ENCODE measurements at regions not wholly inside any gene's neighbourhood (a gene's known extent, or its start where the extent isn't known, plus 50 kb on each side); places are given as distances from the start of the nearest gene placed in this dataset.
"Not testable (repeated sequence)": the region's sequence is repeated elsewhere in the genome, so short reads cannot be mapped to it uniquely, and the experiment has no call there.

DNA sequence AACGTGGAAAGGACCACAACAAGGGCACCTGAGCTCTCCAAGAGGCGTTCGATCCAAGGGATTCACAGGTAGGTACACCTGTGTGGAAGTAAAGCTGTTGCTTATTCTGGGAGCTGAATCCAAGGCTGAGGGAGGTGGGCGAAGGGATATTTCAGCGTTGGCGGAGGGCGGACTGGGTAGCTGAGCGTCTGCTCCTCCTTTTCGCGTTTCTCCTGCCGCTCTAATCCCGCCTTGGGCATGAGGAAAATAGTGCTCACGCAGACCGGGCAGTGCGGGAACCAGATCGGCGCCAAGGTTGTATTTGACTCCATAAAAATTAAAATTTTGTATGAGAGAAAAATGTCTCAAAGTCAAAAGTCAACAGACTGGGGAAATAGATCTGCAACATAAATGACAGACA is 3966.2 kb upstream of the OR11H1 start:
- not testable (repeated sequence) for H3K27me3 ChIP-seq (ENCODE audit: control insufficient read depth, insufficient read depth, low read length); H3K27ac ChIP-seq (ENCODE audit: low read length); H3K36me3 ChIP-seq (ENCODE audit: control insufficient read depth, low read depth, low read length); H3K4me1 ChIP-seq (ENCODE audit: control insufficient read depth, low read depth, low read length); H3K4me3 ChIP-seq (ENCODE audit: low read length); H3K9ac ChIP-seq (ENCODE audit: low read length)
- peaks cover 46% of the 10 kb centered on the region for H3K9me3 ChIP-seq (ENCODE audit: control insufficient read depth, low read depth, low read length)

DNA sequence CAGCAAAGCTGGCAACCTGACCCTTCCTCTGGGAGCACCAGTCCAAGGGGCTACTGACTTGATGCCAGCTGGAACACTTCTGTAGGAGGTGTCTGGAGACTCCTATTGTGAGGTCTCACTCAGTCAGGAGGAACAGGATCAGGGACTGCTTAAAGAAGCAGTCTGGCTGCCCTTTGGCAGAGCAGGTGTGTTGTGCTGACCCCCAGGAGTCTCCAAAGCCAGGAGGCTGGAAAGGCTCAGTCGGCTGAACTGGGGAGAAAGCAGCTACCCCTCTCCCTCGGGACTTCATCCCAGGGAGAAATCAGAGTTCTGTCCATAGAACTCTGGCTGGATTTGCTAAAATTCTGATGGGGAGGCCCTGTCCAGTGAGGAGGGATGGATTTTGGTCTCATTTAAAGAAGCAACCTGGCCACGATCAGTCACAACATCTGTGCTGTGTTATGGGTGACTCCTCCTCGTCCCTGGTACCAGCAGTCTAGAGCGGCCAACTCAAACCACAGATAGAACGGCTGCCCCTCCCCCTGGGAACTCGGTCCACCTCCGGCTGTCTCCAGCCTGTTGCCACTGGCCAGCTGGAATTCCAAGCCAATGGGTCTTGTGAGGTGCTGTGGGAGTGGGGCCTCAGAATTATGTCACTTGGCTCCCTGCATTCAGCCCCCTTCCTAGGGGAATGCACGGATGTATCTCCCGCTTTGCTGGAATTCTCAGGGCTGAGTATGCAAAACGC is 3959.0 kb upstream of the OR11H1 start:
- H3K27me3 ChIP-seq (ENCODE audit: control insufficient read depth, insufficient read depth, low read length); H3K27ac ChIP-seq (ENCODE audit: low read length); H3K4me1 ChIP-seq (ENCODE audit: control insufficient read depth, low read depth, low read length); H3K4me3 ChIP-seq (ENCODE audit: low read length); H3K36me3 ChIP-seq (ENCODE audit: control insufficient read depth, low read depth, low read length); H3K9ac ChIP-seq (ENCODE audit: low read length): not testable (repeated sequence)
- H3K9me3 ChIP-seq (ENCODE audit: control insufficient read depth, low read depth, low read length), result peaks cover 87% of the 10 kb centered on the region

DNA sequence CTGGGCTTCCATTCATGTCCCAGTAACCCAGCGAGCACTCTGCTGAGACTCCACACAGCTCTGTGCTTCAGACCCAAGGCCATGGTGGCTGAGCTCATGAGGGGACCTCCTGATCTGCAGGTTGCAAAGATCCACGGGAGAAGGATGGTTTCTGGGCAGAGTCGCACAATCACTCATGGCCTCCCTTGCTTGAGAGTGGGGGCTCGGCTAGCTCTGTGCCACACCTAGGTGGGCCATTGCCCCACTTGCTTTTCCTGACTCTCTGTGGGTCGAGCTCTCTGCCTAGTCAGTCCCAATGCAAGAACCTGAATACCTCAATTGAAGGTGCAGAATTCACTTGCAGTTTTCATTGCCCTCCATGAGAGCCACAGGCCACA is 3958.4 kb upstream of the OR11H1 start:
- H3K27ac ChIP-seq (ENCODE audit: low read length); H3K27me3 ChIP-seq (ENCODE audit: control insufficient read depth, insufficient read depth, low read length); H3K4me1 ChIP-seq (ENCODE audit: control insufficient read depth, low read depth, low read length); H3K9ac ChIP-seq (ENCODE audit: low read length); H3K4me3 ChIP-seq (ENCODE audit: low read length); H3K36me3 ChIP-seq (ENCODE audit: control insufficient read depth, low read depth, low read length): not testable (repeated sequence)
- H3K9me3 ChIP-seq (ENCODE audit: control insufficient read depth, low read depth, low read length), result peaks cover 88% of the 10 kb centered on the region

DNA sequence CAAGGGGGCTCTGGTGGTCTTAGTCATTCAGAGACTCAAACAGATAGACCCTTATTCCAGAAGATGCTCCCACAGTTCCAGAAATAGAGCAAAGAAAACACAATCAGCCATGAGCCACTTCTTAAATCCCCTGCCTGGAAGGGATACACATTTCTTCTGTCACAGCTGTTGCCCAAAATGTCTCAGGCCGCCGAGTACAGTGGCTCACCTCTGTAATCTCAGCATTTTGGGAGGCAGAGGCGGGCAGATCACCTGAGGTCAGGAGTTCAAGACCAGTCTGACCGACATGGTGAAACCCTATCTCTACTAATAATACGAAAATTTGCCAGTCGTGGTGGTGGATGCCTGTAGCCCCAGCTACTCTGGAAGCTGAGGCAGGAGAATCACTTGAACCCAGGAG is 3954.8 kb upstream of the OR11H1 start:
- H3K4me1 ChIP-seq (ENCODE audit: control insufficient read depth, low read depth, low read length); H3K27me3 ChIP-seq (ENCODE audit: control insufficient read depth, insufficient read depth, low read length); H3K27ac ChIP-seq (ENCODE audit: low read length); H3K4me3 ChIP-seq (ENCODE audit: low read length); H3K9ac ChIP-seq (ENCODE audit: low read length); H3K36me3 ChIP-seq (ENCODE audit: control insufficient read depth, low read depth, low read length): not testable (repeated sequence)
- H3K9me3 ChIP-seq (ENCODE audit: control insufficient read depth, low read depth, low read length), result peaks cover 89% of the 10 kb centered on the region

DNA sequence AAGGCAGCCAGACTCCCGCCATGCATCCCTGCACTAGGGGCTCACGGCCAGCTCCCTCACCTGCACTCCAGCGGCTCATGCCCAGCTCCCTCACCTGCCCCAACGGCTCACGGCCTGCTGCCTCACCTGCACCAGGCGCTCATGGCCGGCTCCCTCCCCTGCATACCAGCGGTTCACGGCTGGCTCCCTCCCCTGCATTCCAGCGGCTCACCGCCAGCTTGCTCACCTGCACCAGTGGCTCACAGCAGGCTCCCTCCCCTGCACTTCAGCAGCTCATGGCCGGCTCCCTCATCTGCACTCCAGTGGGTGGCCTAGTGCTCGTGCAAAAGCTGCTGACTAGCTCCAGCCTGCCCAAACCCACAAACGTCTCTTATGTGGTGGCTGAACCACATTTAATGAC is 3953.8 kb upstream of the OR11H1 start:
- not testable (repeated sequence) for H3K9ac ChIP-seq (ENCODE audit: low read length); H3K4me3 ChIP-seq (ENCODE audit: low read length); H3K36me3 ChIP-seq (ENCODE audit: control insufficient read depth, low read depth, low read length); H3K27me3 ChIP-seq (ENCODE audit: control insufficient read depth, insufficient read depth, low read length); H3K4me1 ChIP-seq (ENCODE audit: control insufficient read depth, low read depth, low read length); H3K27ac ChIP-seq (ENCODE audit: low read length)
- H3K9me3 ChIP-seq (ENCODE audit: control insufficient read depth, low read depth, low read length), result peaks cover 89% of the 10 kb centered on the region

DNA sequence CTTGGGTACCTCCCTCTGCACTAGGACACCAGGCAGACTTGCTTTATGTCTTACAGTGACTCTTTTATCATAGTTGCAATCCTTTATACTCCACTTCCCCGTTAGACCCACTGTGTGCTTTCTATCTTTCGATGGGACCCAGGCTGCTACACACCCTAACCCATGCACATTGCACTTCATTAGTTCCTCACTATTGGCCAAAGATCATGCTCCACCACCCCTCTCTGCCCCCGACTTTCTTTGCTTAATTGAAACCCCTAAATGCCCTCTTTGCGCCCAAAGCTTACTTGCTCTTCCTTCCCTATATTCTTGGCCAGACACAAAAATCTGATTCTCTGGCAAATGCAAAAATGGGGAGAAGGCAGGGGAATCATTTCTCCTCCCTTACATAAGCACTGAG is 3953.3 kb upstream of the OR11H1 start:
- H3K4me1 ChIP-seq (ENCODE audit: control insufficient read depth, low read depth, low read length); H3K36me3 ChIP-seq (ENCODE audit: control insufficient read depth, low read depth, low read length); H3K4me3 ChIP-seq (ENCODE audit: low read length); H3K27ac ChIP-seq (ENCODE audit: low read length); H3K9ac ChIP-seq (ENCODE audit: low read length); H3K27me3 ChIP-seq (ENCODE audit: control insufficient read depth, insufficient read depth, low read length): not testable (repeated sequence)
- H3K9me3 ChIP-seq (ENCODE audit: control insufficient read depth, low read depth, low read length), result peaks cover 88% of the 10 kb centered on the region

DNA sequence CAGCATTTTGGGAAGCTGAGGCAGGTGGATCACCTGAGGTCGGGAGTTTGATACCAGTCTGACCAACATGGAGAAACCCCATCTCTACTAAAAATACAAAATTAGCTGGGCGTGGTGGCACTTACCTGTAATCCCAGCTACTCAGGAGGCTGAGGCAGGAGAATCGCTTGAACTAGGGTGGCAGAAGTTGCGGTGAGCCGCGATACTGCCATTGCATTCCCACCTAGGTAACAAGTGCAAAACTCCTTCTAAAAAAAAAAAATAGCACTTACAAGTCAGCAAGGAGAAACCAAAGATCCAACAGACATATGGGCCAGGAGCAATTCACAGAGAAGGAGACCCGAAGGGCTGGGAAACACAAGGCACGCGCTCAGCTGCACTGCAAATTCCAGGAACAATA is 3951.3 kb upstream of the OR11H1 start:
- H3K27me3 ChIP-seq (ENCODE audit: control insufficient read depth, insufficient read depth, low read length); H3K27ac ChIP-seq (ENCODE audit: low read length); H3K4me3 ChIP-seq (ENCODE audit: low read length); H3K9ac ChIP-seq (ENCODE audit: low read length); H3K36me3 ChIP-seq (ENCODE audit: control insufficient read depth, low read depth, low read length); H3K4me1 ChIP-seq (ENCODE audit: control insufficient read depth, low read depth, low read length): not testable (repeated sequence)
- H3K9me3 ChIP-seq (ENCODE audit: control insufficient read depth, low read depth, low read length), result peaks cover 75% of the 10 kb centered on the region

DNA sequence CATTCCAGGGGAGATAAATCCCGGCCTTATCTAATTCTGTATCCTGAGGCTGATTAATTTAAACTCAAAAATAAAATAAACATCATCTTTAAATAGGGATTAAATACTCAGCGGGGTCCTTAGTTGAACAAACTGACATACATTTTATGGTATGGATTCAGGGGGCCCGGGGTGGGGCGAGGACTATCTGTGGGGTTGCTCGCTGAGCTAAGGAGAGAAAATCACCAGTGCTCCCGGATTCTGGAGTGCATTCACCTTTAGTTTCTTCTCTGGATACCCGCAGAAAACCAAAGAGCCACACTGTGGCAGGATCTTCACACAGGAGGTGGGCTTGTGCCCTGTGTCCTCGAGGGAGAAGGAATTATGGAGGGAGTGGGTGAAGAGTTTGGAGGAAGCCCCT is 3949.9 kb upstream of the OR11H1 start:
- H3K27ac ChIP-seq (ENCODE audit: low read length); H3K36me3 ChIP-seq (ENCODE audit: control insufficient read depth, low read depth, low read length): not testable (repeated sequence)
- peaks cover 74% of the 10 kb centered on the region for H3K9me3 ChIP-seq (ENCODE audit: control insufficient read depth, low read depth, low read length)

DNA sequence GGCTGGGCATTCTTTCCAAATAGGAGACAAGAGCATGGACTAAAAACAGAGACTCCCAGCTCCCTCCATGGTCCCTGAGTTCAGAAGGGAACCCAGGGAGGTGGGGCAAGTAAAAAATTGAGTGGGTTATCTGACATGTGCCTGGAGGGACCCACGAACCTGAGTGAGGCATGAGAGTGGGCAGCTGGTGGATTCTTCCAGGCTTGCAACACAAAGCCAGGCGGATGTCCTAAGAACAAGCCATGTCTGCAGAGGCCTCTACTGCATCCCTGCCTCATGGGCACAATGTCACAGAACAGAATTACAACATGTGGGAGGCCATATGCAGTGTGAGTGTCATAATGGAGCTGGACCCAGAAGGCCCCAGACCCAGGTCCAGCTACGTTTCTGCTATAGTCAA is 3949.4 kb upstream of the OR11H1 start:
- not testable (repeated sequence) for H3K27ac ChIP-seq (ENCODE audit: low read length); H3K36me3 ChIP-seq (ENCODE audit: control insufficient read depth, low read depth, low read length); H3K9ac ChIP-seq (ENCODE audit: low read length); H3K4me1 ChIP-seq (ENCODE audit: control insufficient read depth, low read depth, low read length); H3K4me3 ChIP-seq (ENCODE audit: low read length); H3K27me3 ChIP-seq (ENCODE audit: control insufficient read depth, insufficient read depth, low read length)
- peaks cover 75% of the 10 kb centered on the region for H3K9me3 ChIP-seq (ENCODE audit: control insufficient read depth, low read depth, low read length)

More for the DNA sequence above, 3949.9 kb upstream of the OR11H1 start:
- H3K27me3 ChIP-seq (ENCODE audit: control insufficient read depth, insufficient read depth, low read length); H3K9ac ChIP-seq (ENCODE audit: low read length); H3K4me1 ChIP-seq (ENCODE audit: control insufficient read depth, low read depth, low read length); H3K4me3 ChIP-seq (ENCODE audit: low read length): not testable (repeated sequence)

DNA sequence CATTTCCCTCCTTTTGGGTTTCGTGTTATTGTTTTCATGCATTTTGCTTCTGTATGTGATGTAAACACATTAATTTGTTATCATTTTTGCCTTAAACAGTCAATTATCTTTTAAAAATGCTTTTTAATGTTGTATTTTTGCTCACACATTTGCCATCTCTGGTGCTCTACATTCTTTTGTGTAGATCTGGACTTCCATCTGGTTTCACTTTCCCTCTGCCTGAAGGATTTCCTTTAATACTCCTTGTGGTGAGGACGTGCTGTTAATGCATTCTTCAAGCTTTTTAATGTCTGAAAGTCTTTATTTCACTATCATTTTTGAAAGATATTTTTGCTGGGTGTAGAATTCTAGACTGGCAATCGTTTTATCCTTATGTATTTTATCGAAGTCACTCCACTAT is 3945.9 kb upstream of the OR11H1 start:
- peaks cover 68% of the 10 kb centered on the region for H3K9me3 ChIP-seq (ENCODE audit: control insufficient read depth, low read depth, low read length)
- H3K4me1 ChIP-seq (ENCODE audit: control insufficient read depth, low read depth, low read length); H3K4me3 ChIP-seq (ENCODE audit: low read length): not testable (repeated sequence)

DNA sequence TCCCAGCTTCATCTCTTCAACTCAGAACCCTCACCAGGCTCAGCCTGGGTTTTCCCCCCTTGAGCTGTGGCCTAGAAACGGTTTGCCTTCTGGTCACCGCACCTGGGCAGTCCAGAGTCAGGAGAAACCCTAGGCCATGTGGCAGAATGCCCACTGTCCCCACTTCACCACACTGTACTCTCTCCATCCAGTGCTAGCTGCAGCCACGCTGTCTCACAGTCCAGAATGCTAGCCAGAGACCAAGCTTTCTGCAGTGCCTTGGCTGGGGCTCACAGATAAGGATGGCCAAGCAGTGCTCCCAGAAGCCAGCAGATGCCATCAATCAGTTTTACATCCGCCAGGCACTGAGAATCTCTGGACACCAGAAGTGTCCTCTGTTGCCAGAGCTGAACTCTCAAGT is 3943.8 kb upstream of the OR11H1 start:
- peaks cover 47% of the 10 kb centered on the region for H3K9me3 ChIP-seq (ENCODE audit: control insufficient read depth, low read depth, low read length)
- H3K36me3 ChIP-seq (ENCODE audit: control insufficient read depth, low read depth, low read length); H3K4me3 ChIP-seq (ENCODE audit: low read length); H3K27ac ChIP-seq (ENCODE audit: low read length); H3K27me3 ChIP-seq (ENCODE audit: control insufficient read depth, insufficient read depth, low read length); H3K4me1 ChIP-seq (ENCODE audit: control insufficient read depth, low read depth, low read length); H3K9ac ChIP-seq (ENCODE audit: low read length): not testable (repeated sequence)

More for the DNA sequence above, 3945.9 kb upstream of the OR11H1 start:
- H3K27ac ChIP-seq (ENCODE audit: low read length); H3K36me3 ChIP-seq (ENCODE audit: control insufficient read depth, low read depth, low read length); H3K27me3 ChIP-seq (ENCODE audit: control insufficient read depth, insufficient read depth, low read length); H3K9ac ChIP-seq (ENCODE audit: low read length): not testable (repeated sequence)

DNA sequence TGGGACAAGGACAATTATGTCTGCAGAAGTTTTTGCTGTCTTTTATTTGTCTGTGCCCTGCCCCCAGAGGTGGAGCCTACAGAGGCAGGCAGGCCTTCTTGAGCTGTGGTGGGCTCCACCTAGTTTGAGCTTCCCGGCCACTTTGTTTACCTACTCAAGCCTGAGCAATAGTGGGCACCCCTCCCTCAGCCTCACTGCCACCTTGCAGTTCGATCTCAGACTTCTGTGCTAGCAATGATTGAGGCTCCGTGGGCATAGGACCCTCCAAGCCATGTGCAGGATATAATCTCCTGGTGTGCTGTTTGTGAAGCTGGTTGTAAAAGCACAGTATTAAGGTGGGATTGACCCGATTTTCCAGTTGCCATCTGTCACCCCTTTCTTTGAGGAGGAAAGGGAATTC is 3933.4 kb upstream of the OR11H1 start:
- H3K4me3 ChIP-seq (ENCODE audit: low read length); H3K4me1 ChIP-seq (ENCODE audit: control insufficient read depth, low read depth, low read length); H3K36me3 ChIP-seq (ENCODE audit: control insufficient read depth, low read depth, low read length); H3K9ac ChIP-seq (ENCODE audit: low read length); H3K27me3 ChIP-seq (ENCODE audit: control insufficient read depth, insufficient read depth, low read length); H3K27ac ChIP-seq (ENCODE audit: low read length): not testable (repeated sequence)
- H3K9me3 ChIP-seq (ENCODE audit: control insufficient read depth, low read depth, low read length), result peaks cover 58% of the 10 kb centered on the region

Data from iPS-18a (cell line).